Suppressor macrophage treated with lipopolysaccharide for 1 hour (primary cell): ENCODE measurements at regions not wholly inside any gene's neighbourhood (a gene's known extent, or its start where the extent isn't known, plus 50 kb on each side); places are given as distances from the start of the nearest gene placed in this dataset.

ENCODE experiments used
- DNase-seq, 3 donors: peaks; one replicate each; pipeline ENCODE4 v3.0.0-alpha.2; 2020 to 2022

DNA sequence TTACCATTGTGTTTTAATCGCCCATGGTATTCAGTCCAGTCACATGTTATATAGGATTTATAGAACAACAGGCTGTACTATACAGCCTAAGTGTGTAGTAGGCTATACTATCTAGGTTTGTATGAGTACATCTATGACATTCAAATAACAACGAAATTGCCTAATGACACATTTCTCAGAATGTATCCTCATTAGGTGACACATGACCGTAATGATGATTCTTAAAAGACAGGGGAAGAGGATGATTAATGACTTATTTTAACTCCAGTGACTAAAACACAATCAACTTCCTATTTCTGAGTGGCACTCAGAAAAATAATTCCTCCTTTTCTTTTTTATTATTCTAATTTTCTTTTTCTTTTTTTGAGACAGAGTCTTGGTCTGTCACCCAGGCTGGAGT is 63.0 kb upstream of the ACSL3 start:
- DNase-seq, result peak; percentile 73 to 97 (median 94)

DNA sequence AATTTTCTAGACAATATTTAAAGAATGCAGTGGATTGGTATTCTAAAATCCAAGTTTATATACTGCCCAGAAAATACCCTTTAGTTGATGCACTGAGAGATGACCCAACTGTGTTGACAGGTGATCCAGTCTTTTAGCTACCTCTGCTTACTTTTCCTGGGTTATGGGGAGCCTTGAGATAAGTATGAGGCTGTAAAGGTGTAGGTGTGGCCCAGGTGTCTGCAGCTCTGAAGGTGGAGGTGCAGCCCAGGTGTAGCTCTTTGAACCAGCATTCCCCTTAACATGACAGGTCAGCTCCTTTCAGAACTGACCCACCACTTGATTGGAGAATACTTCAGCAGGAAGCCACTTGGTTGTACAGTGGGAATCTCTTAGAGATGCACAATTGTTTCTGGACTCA is 62.3 kb upstream of the ACSL3 start:
- no peak for DNase-seq

DNA sequence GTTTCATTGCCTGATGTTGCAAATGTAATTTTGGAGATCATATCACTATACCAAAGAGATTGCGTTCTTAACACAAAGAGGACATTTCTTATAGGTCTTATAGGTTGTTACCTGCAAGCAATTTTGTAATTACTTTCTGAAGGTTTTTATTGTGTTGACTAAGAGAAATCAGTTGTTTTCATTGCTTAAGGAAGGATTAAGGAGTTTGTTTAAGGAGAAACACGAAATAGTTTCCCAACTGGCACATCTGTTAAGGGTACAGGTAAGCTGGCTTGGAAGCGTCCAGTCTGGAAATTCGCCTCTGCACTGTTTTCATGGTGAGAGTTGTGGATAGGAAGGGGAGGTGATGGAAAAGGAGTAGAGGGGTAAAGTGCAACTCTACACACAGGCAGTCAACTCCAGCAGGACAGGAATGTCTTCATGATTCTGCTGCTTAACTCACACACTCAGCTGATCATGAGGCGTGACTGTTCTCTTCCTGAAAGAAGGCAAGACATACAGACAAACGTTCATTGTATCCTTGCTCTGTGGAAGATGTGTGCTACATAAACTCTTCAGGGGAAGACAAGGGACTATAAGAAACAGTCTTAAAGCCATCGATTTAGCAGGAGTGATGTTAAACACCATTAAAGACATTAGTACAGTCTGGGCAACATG is 61.4 kb upstream of the ACSL3 start:
- DNase-seq, result no peak

DNA sequence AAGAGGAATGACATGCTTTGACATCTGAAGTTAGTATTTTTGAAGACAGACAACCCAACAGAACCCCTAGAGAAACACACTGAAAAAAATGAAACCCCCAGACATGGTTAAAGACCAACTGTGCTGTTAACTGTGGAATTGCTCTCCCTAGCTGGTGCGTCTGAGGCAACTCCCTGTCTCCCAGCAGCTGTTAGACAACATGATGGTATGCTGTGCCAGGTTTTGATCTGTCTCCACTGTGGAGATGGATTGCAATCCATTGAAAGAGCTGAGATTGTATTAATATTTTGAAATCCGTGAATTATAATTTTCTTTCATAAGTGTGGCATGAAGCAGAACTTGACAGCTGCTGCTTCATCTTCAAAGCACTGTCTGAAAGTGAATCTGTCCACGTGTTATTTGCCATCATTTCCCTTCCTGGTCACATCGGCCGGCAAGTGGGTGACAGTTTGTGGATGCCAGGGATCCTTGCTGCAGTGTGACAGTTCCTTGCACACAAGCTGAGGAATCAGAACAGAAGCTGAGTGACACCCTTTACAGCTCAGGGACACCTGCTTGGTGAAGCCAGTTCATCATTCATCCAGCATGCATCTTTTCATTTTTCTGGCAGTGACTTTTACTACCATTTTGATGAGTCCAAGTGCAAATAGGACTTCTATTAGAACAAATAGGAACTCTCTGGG is 58.2 kb upstream of the ACSL3 start:
- DNase-seq, result no peak

DNA sequence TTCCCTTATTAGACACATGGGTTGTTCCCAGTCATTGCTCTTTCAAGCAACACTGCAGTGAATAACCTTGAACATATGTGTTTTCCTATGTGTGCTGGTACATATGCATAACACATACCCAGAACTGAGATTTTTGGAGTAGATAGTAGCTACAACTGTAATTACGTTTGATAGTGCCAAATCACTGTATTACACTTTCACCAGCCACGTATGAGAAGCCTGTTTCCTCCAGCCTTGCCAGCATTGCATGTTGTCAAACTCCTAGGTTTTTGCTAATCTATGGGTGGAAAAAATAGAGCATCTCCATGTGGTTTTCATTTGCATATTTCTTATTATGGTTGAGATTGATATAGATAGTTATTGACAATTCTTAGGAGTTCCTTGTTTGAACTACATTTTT is 56.5 kb upstream of the ACSL3 start:
- no peak for DNase-seq

DNA sequence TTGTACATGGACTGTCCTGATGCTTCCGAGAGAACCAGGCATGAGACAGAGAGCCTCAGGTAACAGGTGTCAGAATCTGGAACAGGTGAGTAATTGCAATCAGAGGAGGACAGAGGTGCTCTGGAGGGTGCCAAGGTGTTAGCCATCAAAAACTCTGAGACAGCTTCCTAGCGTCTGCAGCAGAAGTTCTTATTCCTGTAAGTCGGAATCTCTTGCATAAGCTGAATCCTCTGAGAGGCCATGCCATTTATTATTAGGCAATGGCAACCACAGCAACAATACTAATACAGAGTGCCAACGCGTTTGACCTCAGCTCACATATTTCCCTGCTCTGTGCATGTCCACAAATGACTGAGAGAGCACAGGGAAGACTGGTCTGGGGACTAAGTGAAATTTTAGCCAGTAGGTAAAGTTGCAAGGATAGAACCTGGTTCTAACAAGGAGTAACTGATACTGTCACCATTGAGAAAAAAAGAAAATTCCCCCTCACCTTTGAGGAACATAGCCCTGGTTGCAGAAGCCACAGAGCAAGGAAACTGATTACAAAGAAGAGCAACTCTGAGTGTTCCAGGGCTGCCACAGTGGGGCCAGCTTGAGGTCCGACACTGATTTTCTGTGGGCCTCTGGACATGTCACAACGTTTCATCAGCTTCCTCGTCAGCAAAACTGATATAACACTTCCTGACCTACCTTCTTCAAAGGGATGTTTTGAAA is 55.1 kb upstream of the ACSL3 start:
- peak; percentile 70 to 83 (median 81) for DNase-seq

DNA sequence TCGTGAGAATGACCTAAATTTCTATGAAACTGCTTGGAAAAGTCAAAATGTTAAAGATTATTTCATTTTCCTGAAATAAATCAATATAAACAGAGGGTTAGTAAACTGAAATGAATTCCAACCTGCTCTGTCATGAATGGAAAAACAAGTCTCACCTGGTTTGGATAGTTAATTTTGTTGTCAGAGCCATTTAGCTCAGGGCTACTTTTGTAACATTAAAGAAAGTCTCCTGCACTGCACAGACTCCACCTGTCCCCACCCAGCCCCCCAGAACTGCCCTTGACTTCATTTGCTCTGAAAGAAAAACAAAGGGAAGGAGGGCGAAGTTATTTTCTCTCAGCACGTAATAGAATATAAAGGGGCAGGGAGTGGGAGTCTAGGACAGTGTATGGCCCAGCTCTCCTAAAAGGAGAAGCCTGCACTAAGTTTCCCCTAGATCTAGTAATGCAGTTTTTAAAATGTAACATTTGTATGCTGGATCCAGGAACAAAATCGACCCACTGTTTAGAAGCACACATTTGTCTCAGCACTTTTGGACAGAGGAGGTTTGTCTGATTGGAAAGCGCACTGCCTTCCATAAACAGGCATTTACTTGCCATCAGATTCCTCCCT is 54.2 kb upstream of the ACSL3 start:
- DNase-seq, result no peak

DNA sequence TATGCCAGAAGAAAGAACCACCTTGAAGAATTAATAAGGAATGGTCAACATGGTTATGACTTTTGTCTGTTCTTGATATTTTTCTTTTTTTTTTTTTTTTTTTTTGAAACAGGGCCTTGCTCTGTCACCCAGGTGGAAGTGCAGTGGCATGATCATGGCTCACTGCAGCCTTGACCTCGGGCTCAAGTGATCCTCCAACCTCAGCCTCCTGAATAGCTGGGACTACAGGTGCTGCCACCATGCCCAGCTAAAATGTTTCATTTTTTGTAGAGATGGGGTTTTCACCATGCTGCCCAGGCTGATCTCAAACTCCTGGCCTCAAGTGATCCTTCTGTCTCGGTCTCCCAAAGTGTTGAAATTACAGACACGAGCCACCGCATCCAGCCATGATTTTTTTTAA is 53.4 kb upstream of the ACSL3 start:
- DNase-seq, result no peak

DNA sequence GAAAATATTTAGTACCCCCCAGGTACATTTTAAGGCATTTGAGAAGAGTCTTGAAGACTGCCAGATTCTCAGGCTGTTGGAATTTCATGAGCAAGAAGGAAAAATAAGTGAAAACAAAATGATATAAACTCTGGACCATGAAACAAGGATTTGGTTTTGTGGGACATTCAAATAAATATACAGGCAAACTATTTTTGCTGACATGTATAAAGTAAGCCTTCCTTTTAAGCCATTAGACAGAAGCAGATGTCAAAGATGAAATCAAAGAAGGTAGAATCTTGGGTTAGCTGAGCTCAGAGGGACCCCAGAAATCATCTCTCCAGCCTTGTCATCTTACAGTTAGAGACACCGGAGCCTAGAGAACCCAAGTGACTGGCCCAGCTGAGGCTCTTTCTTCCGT is 51.3 kb upstream of the ACSL3 start:
- DNase-seq, result no peak

DNA sequence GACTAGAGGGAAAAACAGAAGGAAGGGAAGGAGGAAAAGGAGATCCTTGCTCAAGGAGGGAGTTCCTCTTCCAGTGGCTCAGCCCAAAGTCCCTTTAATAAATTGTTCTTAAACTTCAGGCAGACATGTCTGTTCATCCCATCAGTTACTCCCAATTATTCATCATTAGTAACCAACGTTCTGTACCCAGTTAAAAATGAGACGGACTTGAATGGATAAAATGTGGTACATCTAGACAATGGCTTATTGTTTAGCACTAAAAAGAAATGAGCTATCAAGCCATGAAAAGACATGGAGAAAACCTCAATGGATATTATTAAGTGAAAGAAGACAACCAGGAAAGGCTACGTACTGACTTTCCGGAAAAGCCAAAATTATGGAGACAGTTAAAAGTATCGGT is 50.8 kb upstream of the ACSL3 start:
- no peak for DNase-seq
